GM12878 (cell line): ENCODE measurements at regions not wholly inside any gene's neighbourhood (a gene's known extent, or its start where the extent isn't known, plus 50 kb on each side); places are given as distances from the start of the nearest gene placed in this dataset.

ENCODE experiments used
- ATAC-seq: fragments of 200-7000 bp; cut with Tn5 transposase; 3 replicates; pipeline ENCODE4 v1.9.1; 2020; ENCODE audit warnings: mild to moderate bottlenecking, moderate library complexity
- BruUV-seq: library from RNA; stranded (reverse); fragments of 400-500 nt; replicated peaks from 2 replicates; lab custom pipeline; 2021; lab: Mats Ljungman, UMichigan
- CTCF ChIA-PET: fragments of 300-600 bp; sonication (Branson Sonifier 250); formaldehyde crosslinking; extraction: SDS; loops from one replicate; lab custom pipeline; 2021; ENCODE audit warnings: inconsistent platforms; lab: Yijun Ruan, JAX
- POLR2A ChIA-PET: fragments of 350-600 bp; formaldehyde crosslinking; extraction: SDS; loops from one replicate; lab custom pipeline; 2021; ENCODE audit warnings: inconsistent platforms; lab: Charles Lee
- RAD21 ChIA-PET: fragments of 300-600 bp; sonication (Branson Sonifier 250); formaldehyde crosslinking; loops from one replicate; lab custom pipeline; 2023; ENCODE audit warnings: antibody characterized with exemption; ENCODE audit not compliant: unreplicated experiment; lab: Charles Lee
- SMC1A ChIA-PET: fragments of 300-600 bp; sonication (Branson Sonifier 250); formaldehyde crosslinking; loops from one replicate; lab custom pipeline; 2023; ENCODE audit not compliant: unreplicated experiment, uncharacterized antibody; lab: Charles Lee
- DNase-seq: peaks from one replicate; pipeline ENCODE4 v3.0.0-alpha.2; 2011; ENCODE audit warnings: low read depth, low spot score
- FAIRE-seq: peaks from 3 replicates; lab custom pipeline; 2011; peaks lifted over from hg19 to GRCh38; lab: Jason Lieb, UNC
- H2AFZ ChIP-seq: 2 replicates; pipeline ENCODE4 v1.6.0; 2011; ENCODE audit warnings: low read depth, low read length, control low read depth; ENCODE audit not compliant: control insufficient read depth
- H3K27ac ChIP-seq: 2 replicates; pipeline ENCODE4 v1.5.1; 2011; ENCODE audit warnings: control low read depth; ENCODE audit not compliant: control insufficient read depth, insufficient read depth
- H3K27me3 ChIP-seq, 2 experiments: replicated peaks in 1 of 2; 2 replicates each; pipeline versions ENCODE4 v1.6.0 to v1.6.1; 2011; ENCODE audit warnings: low read length in 1 of 2; ENCODE audit not compliant: control insufficient read depth in 2 of 2, insufficient read depth in 2 of 2
- H3K36me3 ChIP-seq, 2 experiments: 2 replicates each; pipeline ENCODE4 v1.5.1; 2011; ENCODE audit warnings: low read length in 1 of 2; ENCODE audit not compliant: control insufficient read depth in 2 of 2, insufficient read depth in 2 of 2
- H3K4me1 ChIP-seq: 2 replicates; pipeline ENCODE4 v1.6.1; 2011; ENCODE audit warnings: mild to moderate bottlenecking, low read length, moderate library complexity, mixed read lengths; ENCODE audit not compliant: control insufficient read depth, insufficient read depth
- H3K4me2 ChIP-seq: 2 replicates; pipeline ENCODE4 v1.6.0; 2011; ENCODE audit warnings: control low read depth; ENCODE audit not compliant: control insufficient read depth, insufficient read depth
- H3K4me3 ChIP-seq: fragments of 200-600 bp; sonication (generic); 2 replicates; pipeline ENCODE4 v1.5.1; 2016
- H3K79me2 ChIP-seq: 2 replicates; pipeline ENCODE4 v1.6.0; 2011; ENCODE audit warnings: low read length; ENCODE audit not compliant: control insufficient read depth, insufficient read depth
- H3K9ac ChIP-seq: 2 replicates; pipeline ENCODE4 v1.8.0; 2011; ENCODE audit warnings: low read length, control low read depth, mixed read lengths; ENCODE audit not compliant: control insufficient read depth, insufficient read depth
- H3K9me3 ChIP-seq: replicated peaks from 3 replicates; pipeline ENCODE4 v1.5.1; 2011; ENCODE audit warnings: mild to moderate bottlenecking, low read length; ENCODE audit not compliant: control insufficient read depth, insufficient read depth
- H4K20me1 ChIP-seq: 2 replicates; pipeline ENCODE4 v1.6.0; 2011; ENCODE audit not compliant: control insufficient read depth, insufficient read depth
- IKZF2 ChIP-seq, 2 experiments: fragments of 450-650 bp; IDR thresholded peaks; 2 replicates each; pipeline ENCODE4 v1.6.1; 2017; ENCODE audit warnings: mild to moderate bottlenecking in 2 of 2, moderate library complexity in 2 of 2
- IRF3 ChIP-seq: fragments of 450-650 bp; IDR thresholded peaks from 2 replicates; pipeline ENCODE4 v1.6.1; 2014; ENCODE audit warnings: mild to moderate bottlenecking
- ZNF274 ChIP-seq: IDR thresholded peaks from one replicate; pipeline ENCODE4 v1.8.0; 2011; ENCODE audit not compliant: insufficient read length, insufficient read depth
- WGBS: methylation state at CpG from one replicate; pipeline ENCODE4 v1.1.6; 2016; ENCODE audit warnings: low lambda C conversion rate; ENCODE audit not compliant: insufficient replicate concordance, insufficient coverage; ENCODE audit errors: missing lambda C conversion rate; 5-methylcytosine and 5-hydroxymethylcytosine counted together
- in situ Hi-C: fragments of 300-500 bp; cut with MboI; formaldehyde crosslinking; loops from 9 replicates; pipeline ENCODE4 v1.14.3; 2018; ENCODE audit warnings: mixed read lengths
- intact Hi-C: fragments of 100-400 bp; cut with micrococcal nuclease; formaldehyde crosslinking; loops from one replicate; pipeline ENCODE4 v1.14.2; 2022; ENCODE audit not compliant: unreplicated experiment

GRCh38 chr1:208581209-208581608 lies 337.0 kb upstream of the PLXNA2 start:
- ChIA-PET SMC1A (no interaction called here), RAD21 (no interaction called here)
- H3K4me3 ChIP-seq: no peak overlapping the region
- 0% methylated on average over 3 of the region's 3 CpGs for WGBS
- H3K27me3 ChIP-seq: no peaks in the 10 kb centered on the region
- no TSS peak for BruUV-seq
- FAIRE-seq (no peak), ATAC-seq (no peak)
- H3K9ac ChIP-seq: no peak overlapping the region
- TF ChIP-seq IKZF2 (IDR thresholded peaks at IDR 0.05) (no peak), IRF3 (no peak)
- TF ChIP-seq, all 136 proteins: peak for 0
- Histone ChIP-seq H3K36me3 (no peaks in the 10 kb centered on the region), H4K20me1 (no peaks in the 10 kb centered on the region), H3K9me3 (peaks cover 1% of the 10 kb centered on the region; the same call in 2 of the 3 replicates), H3K4me1 (no peaks in the 10 kb centered on the region), H3K79me2 (no peaks in the 10 kb centered on the region), H3K27ac (no peak overlapping the region), H3K4me2 (no peak overlapping the region), H2AFZ (no peak overlapping the region)
- in situ Hi-C loops: no loop called here
- intact Hi-C loops: no loop called here
- ChIA-PET POLR2A (no interaction called here), CTCF (no interaction called here)
- no peak for DNase-seq

GRCh38 chr1:208581667-208582066 lies 337.5 kb upstream of the PLXNA2 start:
- 35% methylated on average over 5 of the region's 5 CpGs for WGBS
- H2AFZ ChIP-seq: no peak overlapping the region
- no peaks in the 10 kb centered on the region for H4K20me1 ChIP-seq
- H3K9ac ChIP-seq: no peak overlapping the region
- DNase-seq: no peak
- in situ Hi-C loops: no loop called here
- H3K36me3 ChIP-seq: no peaks in the 10 kb centered on the region
- SMC1A ChIA-PET: no interaction called here
- H3K4me1 ChIP-seq: no peaks in the 10 kb centered on the region
- CTCF ChIA-PET: no interaction called here
- RAD21 ChIA-PET: no interaction called here
- peaks cover 1% of the 10 kb centered on the region; the same call in 2 of the 3 replicates for H3K9me3 ChIP-seq
- no peak overlapping the region for H3K4me2 ChIP-seq
- no peak for FAIRE-seq
- H3K79me2 ChIP-seq: no peaks in the 10 kb centered on the region
- intact Hi-C loops: no loop called here
- H3K27ac ChIP-seq: no peak overlapping the region
- no peak for ATAC-seq
- no peaks in the 10 kb centered on the region for H3K27me3 ChIP-seq
- no peak for TF ChIP-seq ZNF274
- TF ChIP-seq, all 136 proteins: peak for 0
- no TSS peak for BruUV-seq
- POLR2A ChIA-PET: no interaction called here
- H3K4me3 ChIP-seq: no peak overlapping the region
